ENCODE measurements at regions not wholly inside any gene's neighbourhood (a gene's known extent, or its start where the extent isn't known, plus 50 kb on each side); places are given as distances from the start of the nearest gene placed in this dataset.

DNA sequence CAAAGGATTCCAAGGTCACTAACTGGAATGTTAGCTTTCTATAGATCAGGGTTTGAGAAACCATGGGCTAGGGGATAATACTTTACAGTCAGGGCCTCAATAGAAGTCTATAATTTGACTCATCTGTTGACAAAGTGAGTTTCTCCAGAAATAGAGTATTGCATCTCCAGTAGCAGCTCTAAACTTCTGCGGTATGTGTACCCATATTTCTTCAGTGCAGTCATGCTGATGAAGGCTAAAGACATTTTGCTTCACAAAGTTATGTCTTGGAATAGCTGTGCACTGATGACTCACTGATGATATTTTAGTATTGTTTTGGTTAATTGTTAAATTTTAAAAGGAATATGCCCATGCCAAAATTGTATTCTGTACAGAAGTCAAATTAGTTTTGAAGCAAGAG lies 464.9 kb upstream of the AMOT start:
- Mint-ChIP-seq H3K4me1 (ENCODE audit: low read depth, unreplicated experiment) (no peaks in the 10 kb centered on the region), H3K27ac (ENCODE audit: unreplicated experiment) (no peak overlapping the region), H3K36me3 (ENCODE audit: unreplicated experiment) (peaks cover 2% of the 10 kb centered on the region), H3K9me3 (ENCODE audit: unreplicated experiment) (no peaks in the 10 kb centered on the region), H3K27me3 (ENCODE audit: unreplicated experiment) (peaks cover 2% of the 10 kb centered on the region), H3K4me3 (ENCODE audit: unreplicated experiment) (no peak overlapping the region)
- no peak for DNase-seq
- TF ChIP-seq, protein P1, sequence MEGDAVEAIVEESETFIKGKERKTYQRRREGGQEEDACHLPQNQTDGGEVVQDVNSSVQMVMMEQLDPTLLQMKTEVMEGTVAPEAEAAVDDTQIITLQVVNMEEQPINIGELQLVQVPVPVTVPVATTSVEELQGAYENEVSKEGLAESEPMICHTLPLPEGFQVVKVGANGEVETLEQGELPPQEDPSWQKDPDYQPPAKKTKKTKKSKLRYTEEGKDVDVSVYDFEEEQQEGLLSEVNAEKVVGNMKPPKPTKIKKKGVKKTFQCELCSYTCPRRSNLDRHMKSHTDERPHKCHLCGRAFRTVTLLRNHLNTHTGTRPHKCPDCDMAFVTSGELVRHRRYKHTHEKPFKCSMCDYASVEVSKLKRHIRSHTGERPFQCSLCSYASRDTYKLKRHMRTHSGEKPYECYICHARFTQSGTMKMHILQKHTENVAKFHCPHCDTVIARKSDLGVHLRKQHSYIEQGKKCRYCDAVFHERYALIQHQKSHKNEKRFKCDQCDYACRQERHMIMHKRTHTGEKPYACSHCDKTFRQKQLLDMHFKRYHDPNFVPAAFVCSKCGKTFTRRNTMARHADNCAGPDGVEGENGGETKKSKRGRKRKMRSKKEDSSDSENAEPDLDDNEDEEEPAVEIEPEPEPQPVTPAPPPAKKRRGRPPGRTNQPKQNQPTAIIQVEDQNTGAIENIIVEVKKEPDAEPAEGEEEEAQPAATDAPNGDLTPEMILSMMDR (IDR thresholded peaks at IDR 0.05; ENCODE audit: partially characterized antibody, unreplicated experiment): no peak

DNA sequence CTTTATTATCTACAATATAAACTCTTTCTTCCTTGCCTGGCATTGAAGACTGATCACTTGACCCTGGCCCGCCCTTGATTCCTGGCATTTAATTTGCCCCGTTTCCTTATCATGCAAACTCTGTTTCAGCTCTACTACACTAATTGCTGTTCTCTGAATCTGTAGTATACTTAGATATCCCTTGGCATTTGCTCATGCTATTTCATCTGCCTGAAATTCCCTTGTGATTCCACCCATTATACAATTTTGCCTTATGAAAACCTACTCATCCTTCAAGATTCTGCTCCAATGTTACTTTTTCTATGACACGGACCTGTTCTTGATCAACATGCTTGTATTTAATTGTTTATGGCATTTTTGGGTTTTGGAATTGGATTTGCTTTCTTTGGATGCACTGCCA lies 459.9 kb upstream of the AMOT start:
- no peak for DNase-seq
- peaks cover 2% of the 10 kb centered on the region for H3K27me3 Mint-ChIP-seq (ENCODE audit: unreplicated experiment)
- H3K36me3 Mint-ChIP-seq (ENCODE audit: unreplicated experiment): peaks cover 7% of the 10 kb centered on the region
- no peaks in the 10 kb centered on the region for H3K4me1 Mint-ChIP-seq (ENCODE audit: low read depth, unreplicated experiment)
- no peak overlapping the region for H3K4me3 Mint-ChIP-seq (ENCODE audit: unreplicated experiment)
- TF ChIP-seq, protein P1 (IDR thresholded peaks at IDR 0.05; ENCODE audit: partially characterized antibody, unreplicated experiment): no peak
- no peak overlapping the region for H3K27ac Mint-ChIP-seq (ENCODE audit: unreplicated experiment)
- H3K9me3 Mint-ChIP-seq (ENCODE audit: unreplicated experiment): peaks cover 2% of the 10 kb centered on the region

DNA sequence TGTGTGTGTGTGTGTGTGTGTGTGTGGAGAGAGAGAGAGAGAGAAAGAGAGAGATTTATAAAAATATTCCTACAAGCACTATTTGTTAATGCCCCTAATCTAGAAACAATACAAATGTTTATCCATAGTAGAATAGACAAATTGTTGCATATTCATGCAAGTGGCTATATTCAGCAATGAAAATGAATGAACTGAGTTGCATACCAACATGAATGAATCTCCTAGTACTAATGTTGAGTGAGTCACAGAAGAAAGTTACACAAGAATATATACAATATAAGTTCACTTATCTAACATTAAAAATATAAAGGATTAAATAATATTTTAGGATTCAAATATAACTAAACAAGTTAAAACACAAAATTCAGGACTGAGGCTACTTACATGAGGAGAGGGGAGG lies 456.8 kb upstream of the AMOT start:
- Mint-ChIP-seq H3K36me3 (ENCODE audit: unreplicated experiment) (peaks cover 7% of the 10 kb centered on the region), H3K27ac (ENCODE audit: unreplicated experiment) (no peak overlapping the region), H3K4me3 (ENCODE audit: unreplicated experiment) (no peak overlapping the region), H3K9me3 (ENCODE audit: unreplicated experiment) (peaks cover 2% of the 10 kb centered on the region), H3K4me1 (ENCODE audit: low read depth, unreplicated experiment) (no peaks in the 10 kb centered on the region), H3K27me3 (ENCODE audit: unreplicated experiment) (no peaks in the 10 kb centered on the region)
- TF ChIP-seq, protein P1 (IDR thresholded peaks at IDR 0.05; ENCODE audit: partially characterized antibody, unreplicated experiment): no peak
- DNase-seq: no peak

DNA sequence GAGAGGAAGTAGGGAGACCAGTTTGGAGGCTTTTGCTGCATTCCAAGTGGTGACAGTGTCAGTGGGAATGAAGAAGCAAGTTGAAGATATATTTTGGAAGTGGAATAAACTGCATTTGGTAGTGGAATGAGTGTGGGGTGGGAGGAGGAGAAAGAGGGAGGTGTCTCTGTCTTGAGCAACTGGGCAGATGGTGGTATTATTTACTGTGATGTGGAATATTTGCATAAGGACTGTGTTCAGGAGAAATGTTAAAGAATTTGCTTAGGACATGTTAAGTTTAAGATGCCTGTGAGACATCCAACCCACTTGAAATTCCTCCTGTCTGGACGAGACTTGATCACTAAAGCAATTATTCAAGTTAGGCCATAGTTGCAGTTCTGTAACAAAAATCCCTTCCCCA lies 448.9 kb upstream of the AMOT start:
- H3K27ac Mint-ChIP-seq (ENCODE audit: unreplicated experiment): no peak overlapping the region
- TF ChIP-seq, protein P1 (IDR thresholded peaks at IDR 0.05; ENCODE audit: partially characterized antibody, unreplicated experiment): no peak
- peaks cover 1% of the 10 kb centered on the region for H3K9me3 Mint-ChIP-seq (ENCODE audit: unreplicated experiment)
- no peaks in the 10 kb centered on the region for H3K36me3 Mint-ChIP-seq (ENCODE audit: unreplicated experiment)
- no peak overlapping the region for H3K4me3 Mint-ChIP-seq (ENCODE audit: unreplicated experiment)
- no peaks in the 10 kb centered on the region for H3K4me1 Mint-ChIP-seq (ENCODE audit: low read depth, unreplicated experiment)
- no peak for DNase-seq
- no peaks in the 10 kb centered on the region for H3K27me3 Mint-ChIP-seq (ENCODE audit: unreplicated experiment)

DNA sequence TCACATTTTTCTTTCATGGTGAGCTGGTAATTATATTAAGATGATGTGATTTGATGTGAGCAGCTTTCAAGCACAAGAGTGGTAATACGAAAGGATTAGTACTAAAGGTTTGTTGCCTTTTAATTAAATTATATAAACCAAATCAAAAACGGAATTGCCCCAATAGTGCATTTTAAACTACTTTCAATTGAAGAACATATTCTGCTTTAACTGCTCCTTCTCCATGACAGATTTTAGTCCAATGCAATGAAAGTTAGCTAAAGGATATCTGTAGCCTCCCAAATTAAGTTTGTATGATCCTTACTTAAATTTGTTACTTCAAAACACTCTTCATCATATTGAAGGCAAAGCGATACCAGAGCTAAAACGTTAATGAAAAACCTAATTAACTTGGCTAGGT lies 447.1 kb upstream of the AMOT start:
- Mint-ChIP-seq H3K27ac (ENCODE audit: unreplicated experiment) (no peak overlapping the region), H3K4me1 (ENCODE audit: low read depth, unreplicated experiment) (no peaks in the 10 kb centered on the region), H3K9me3 (ENCODE audit: unreplicated experiment) (peaks cover 1% of the 10 kb centered on the region), H3K27me3 (ENCODE audit: unreplicated experiment) (no peaks in the 10 kb centered on the region), H3K36me3 (ENCODE audit: unreplicated experiment) (no peaks in the 10 kb centered on the region), H3K4me3 (ENCODE audit: unreplicated experiment) (no peak overlapping the region)
- no peak for DNase-seq
- TF ChIP-seq, protein P1 (IDR thresholded peaks at IDR 0.05; ENCODE audit: partially characterized antibody, unreplicated experiment): no peak
